Endothelial cell (in vitro differentiated cells): ENCODE measurements at regions not wholly inside any gene's neighbourhood (a gene's known extent, or its start where the extent isn't known, plus 50 kb on each side); places are given as distances from the start of the nearest gene placed in this dataset.

Experiments
- DNase-seq: peaks from one replicate; pipeline ENCODE4 v3.0.0; 2021; ENCODE audit warnings: low spot score
- H3K27ac Mint-ChIP-seq: one replicate; pipeline ENCODE4 v1.8.0; 2021; ENCODE audit warnings: mixed read lengths, inconsistent platforms; ENCODE audit not compliant: unreplicated experiment
- H3K27me3 Mint-ChIP-seq: one replicate; pipeline ENCODE4 v1.8.0; 2021; ENCODE audit warnings: mild to moderate bottlenecking, moderate library complexity, mixed read lengths, inconsistent platforms; ENCODE audit not compliant: unreplicated experiment
- H3K36me3 Mint-ChIP-seq: one replicate; pipeline ENCODE4 v1.8.0; 2021; ENCODE audit warnings: mild to moderate bottlenecking, low read depth, mixed read lengths, inconsistent platforms; ENCODE audit not compliant: unreplicated experiment
- H3K4me1 Mint-ChIP-seq: one replicate; pipeline ENCODE4 v1.8.0; 2021; ENCODE audit warnings: mild to moderate bottlenecking, mixed read lengths, inconsistent platforms; ENCODE audit not compliant: unreplicated experiment
- H3K4me3 Mint-ChIP-seq: one replicate; pipeline ENCODE4 v1.8.0; 2021; ENCODE audit warnings: mild to moderate bottlenecking, mixed read lengths, inconsistent platforms; ENCODE audit not compliant: unreplicated experiment
- H3K9me3 Mint-ChIP-seq: one replicate; pipeline ENCODE4 v1.8.0; 2021; ENCODE audit warnings: mixed read lengths, inconsistent platforms; ENCODE audit not compliant: unreplicated experiment
- TF ChIP-seq, protein P1 (sequence below): fragments of 200-600 bp; sonication (generic); IDR thresholded peaks from one replicate; pipeline ENCODE4 v1.5.0; 2021; ENCODE audit warnings: antibody characterized with exemption; ENCODE audit not compliant: unreplicated experiment

DNA sequence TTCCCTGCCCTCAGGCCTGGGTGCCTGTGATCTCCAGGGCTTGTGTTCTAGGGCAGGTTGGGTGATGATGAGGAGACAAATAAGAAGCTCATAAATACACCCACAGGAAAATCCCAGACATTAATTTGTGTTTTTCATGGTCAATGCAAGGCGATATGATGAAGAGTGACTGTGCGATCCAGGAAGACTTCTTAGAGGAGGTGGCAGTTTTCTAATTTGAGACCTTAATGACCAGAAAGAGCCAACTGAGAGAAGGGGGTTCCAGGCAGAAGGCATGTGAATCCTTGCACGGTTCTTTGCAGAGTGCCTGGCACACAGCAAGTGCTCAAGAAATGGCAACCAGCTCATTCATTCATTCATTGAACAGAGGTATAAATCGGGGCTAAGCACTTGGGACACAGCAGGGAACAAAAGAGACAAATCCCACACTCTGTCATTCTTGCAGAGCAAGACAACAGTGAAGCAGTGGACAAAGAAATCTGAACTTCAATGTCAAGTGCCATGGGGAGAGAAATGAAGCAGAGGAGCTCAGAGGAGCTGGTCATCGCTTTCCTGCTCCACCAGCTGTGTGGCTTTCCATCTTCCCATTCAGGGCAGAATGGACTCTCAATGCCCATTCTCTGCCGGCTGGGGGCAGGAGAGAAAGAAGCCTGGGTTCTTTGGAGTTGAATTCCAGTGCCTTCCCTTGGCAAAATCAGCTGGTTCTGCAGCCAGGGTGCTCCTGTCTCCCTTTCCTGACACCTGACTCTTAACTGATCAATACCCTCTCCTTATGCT is 128.3 kb downstream of the AACS start:
- peaks cover 26% of the 10 kb centered on the region for H3K27me3 Mint-ChIP-seq
- no peaks in the 10 kb centered on the region for H3K9me3 Mint-ChIP-seq
- no peak overlapping the region for H3K27ac Mint-ChIP-seq
- H3K36me3 Mint-ChIP-seq = no peaks in the 10 kb centered on the region
- H3K4me3 Mint-ChIP-seq = no peak overlapping the region
- H3K4me1 Mint-ChIP-seq = peaks cover 3% of the 10 kb centered on the region
- TF ChIP-seq, protein P1, sequence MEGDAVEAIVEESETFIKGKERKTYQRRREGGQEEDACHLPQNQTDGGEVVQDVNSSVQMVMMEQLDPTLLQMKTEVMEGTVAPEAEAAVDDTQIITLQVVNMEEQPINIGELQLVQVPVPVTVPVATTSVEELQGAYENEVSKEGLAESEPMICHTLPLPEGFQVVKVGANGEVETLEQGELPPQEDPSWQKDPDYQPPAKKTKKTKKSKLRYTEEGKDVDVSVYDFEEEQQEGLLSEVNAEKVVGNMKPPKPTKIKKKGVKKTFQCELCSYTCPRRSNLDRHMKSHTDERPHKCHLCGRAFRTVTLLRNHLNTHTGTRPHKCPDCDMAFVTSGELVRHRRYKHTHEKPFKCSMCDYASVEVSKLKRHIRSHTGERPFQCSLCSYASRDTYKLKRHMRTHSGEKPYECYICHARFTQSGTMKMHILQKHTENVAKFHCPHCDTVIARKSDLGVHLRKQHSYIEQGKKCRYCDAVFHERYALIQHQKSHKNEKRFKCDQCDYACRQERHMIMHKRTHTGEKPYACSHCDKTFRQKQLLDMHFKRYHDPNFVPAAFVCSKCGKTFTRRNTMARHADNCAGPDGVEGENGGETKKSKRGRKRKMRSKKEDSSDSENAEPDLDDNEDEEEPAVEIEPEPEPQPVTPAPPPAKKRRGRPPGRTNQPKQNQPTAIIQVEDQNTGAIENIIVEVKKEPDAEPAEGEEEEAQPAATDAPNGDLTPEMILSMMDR = no peak
- no peak for DNase-seq

DNA sequence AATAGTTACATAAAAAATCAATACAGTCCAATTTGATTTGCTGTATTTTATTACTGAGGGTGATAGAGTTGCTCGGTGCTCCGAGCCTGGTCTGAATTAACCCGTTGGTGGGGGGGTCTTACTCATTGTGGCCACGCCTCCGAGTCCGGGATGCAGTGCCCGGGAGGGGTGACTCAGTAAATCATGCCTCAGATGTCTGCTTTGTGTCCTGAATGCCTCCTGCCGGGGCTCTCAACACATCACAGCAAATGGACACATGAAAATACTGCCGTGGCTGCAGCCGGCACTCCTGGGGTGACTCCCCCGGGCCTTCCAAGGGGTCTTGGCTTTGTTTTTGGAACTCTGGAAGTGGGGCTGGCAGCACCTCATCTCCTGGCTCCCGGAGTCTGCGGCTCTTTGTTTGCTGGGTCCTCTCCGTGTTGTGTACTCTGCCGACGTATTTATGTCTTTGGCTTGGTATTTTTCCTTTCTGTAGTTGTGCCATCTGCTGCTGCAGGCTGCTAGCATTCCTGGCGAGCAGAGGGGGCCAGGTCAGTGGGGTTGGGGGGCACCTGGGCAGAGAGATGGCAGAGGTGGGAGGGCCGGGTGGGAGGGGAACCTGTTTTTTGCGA is 129.0 kb downstream of the AACS start:
- no peak overlapping the region for H3K4me3 Mint-ChIP-seq
- no peaks in the 10 kb centered on the region for H3K4me1 Mint-ChIP-seq
- no peak for DNase-seq
- TF ChIP-seq, protein P1 = no peak
- H3K9me3 Mint-ChIP-seq = no peaks in the 10 kb centered on the region
- peaks cover 21% of the 10 kb centered on the region for H3K27me3 Mint-ChIP-seq
- H3K27ac Mint-ChIP-seq = no peak overlapping the region
- H3K36me3 Mint-ChIP-seq = no peaks in the 10 kb centered on the region

DNA sequence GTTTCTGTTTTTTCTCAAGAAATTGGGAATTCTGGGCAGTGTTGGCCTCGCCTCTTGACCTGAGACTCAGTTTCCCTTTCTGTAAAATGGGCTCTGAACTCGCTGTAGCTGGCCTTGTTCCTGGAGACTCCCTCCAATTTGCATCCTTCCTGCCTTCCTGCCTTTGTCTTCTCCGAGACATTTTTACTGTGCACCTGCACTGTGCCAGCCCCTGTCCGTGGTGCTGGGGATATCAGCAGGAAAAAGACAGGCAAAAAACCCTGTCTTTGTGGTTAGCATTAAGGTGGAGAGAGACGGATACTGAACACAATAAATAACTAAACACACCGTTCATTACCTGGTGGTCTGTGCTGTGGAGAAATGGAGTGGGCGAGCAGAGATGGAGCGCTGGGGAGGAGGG is 129.8 kb downstream of the AACS start:
- no peaks in the 10 kb centered on the region for H3K36me3 Mint-ChIP-seq
- H3K27me3 Mint-ChIP-seq = peaks cover 15% of the 10 kb centered on the region
- TF ChIP-seq, protein P1 = no peak
- no peak overlapping the region for H3K27ac Mint-ChIP-seq
- H3K4me3 Mint-ChIP-seq = no peak overlapping the region
- H3K9me3 Mint-ChIP-seq = no peaks in the 10 kb centered on the region
- H3K4me1 Mint-ChIP-seq = no peaks in the 10 kb centered on the region
- no peak for DNase-seq

DNA sequence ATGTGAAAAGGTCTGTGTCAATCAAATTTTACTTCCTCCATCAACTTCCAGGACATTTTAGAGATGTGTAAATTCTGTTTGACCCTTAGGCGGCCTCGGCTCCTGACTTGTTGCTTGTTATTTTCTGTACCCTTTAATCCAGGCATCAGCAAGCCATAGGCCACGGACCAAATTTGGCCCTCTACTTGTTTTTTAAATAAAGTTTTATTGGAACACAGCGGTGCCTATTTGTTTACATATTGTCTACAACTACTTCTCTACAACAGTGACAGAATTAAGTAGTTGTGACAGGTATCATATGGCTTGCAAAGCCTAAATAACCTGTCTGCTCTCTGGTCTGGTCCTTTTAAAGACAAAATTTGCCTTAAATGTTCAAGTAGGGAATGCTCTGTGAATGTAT is 132.1 kb downstream of the AACS start:
- H3K4me3 Mint-ChIP-seq = no peak overlapping the region
- DNase-seq = no peak
- no peaks in the 10 kb centered on the region for H3K9me3 Mint-ChIP-seq
- TF ChIP-seq, protein P1 = no peak
- H3K4me1 Mint-ChIP-seq = no peaks in the 10 kb centered on the region
- H3K27ac Mint-ChIP-seq = no peak overlapping the region
- H3K36me3 Mint-ChIP-seq = no peaks in the 10 kb centered on the region
- peaks cover 7% of the 10 kb centered on the region for H3K27me3 Mint-ChIP-seq

DNA sequence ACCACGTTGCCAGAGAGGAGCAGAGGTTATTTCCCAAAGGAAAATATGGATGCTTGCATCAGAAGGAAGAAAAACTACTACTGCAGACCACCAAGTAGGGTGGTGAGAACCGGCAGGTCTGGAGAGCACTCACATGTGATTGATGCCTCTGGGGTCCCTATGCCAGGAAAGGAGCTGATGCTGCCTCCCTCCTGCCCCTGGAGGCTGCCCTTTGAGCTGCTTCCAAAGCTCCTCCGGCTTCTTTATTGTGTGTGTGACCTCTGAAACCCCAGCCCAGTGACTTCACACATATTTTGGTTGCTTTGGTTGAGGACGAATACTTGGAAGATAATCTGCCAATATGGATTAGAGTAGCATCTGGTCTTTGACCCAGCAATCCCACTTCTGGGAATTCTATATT is 133.4 kb downstream of the AACS start:
- Mint-ChIP-seq H3K4me3 (no peak overlapping the region), H3K27ac (no peak overlapping the region), H3K36me3 (no peaks in the 10 kb centered on the region), H3K4me1 (no peaks in the 10 kb centered on the region), H3K27me3 (peaks cover 7% of the 10 kb centered on the region), H3K9me3 (no peaks in the 10 kb centered on the region)
- DNase-seq = no peak
- TF ChIP-seq, protein P1 = no peak
